B cell (primary cell): ENCODE measurements at regions not wholly inside any gene's neighbourhood (a gene's known extent, or its start where the extent isn't known, plus 50 kb on each side); places are given as distances from the start of the nearest gene placed in this dataset.

Source experiments
- ATAC-seq: fragments of 200-7000 bp; cut with Tn5 transposase; one replicate; pipeline ENCODE4 v1.10.0; 2021; ENCODE audit warnings: low read depth, mild to moderate bottlenecking, moderate number of reproducible peaks, moderate library complexity
- CTCF ChIA-PET: fragments of 350-600 bp; sonication (Branson Sonifier 250); formaldehyde crosslinking; loops from one replicate; lab custom pipeline; 2021; ENCODE audit warnings: antibody characterized with exemption, inconsistent platforms; lab: Charles Lee
- POLR2A ChIA-PET: fragments of 350-600 bp; sonication (Branson Sonifier 250); formaldehyde crosslinking; loops from one replicate; lab custom pipeline; 2021; ENCODE audit warnings: antibody characterized with exemption; lab: Charles Lee
- DNase-seq: peaks from one replicate; pipeline ENCODE4 v3.0.0; 2013
- H2AFZ ChIP-seq: 2 replicates; pipeline ENCODE4 v1.6.1; 2012; ENCODE audit warnings: mild to moderate bottlenecking, low read depth, low read length; ENCODE audit not compliant: insufficient read depth, poor library complexity, severe bottlenecking
- H3K27ac ChIP-seq, 2 donors: 1 replicate in 1 of 2; 2 replicates in 1 of 2; pipeline ENCODE4 v1.5.1; 2012 to 2013; ENCODE audit warnings: low read length in 2 of 2, mild to moderate bottlenecking in 2 of 2, moderate library complexity in 1 of 2
- H3K27me3 ChIP-seq, 4 experiments: fragments of 200-600 bp in 1 of 4; sonication (generic) in 1 of 4; replicated peaks in 1 of 4; 1 replicate in 2 of 4; 2 replicates in 2 of 4; pipeline versions ENCODE4 v1.6.1 to v1.7.0; 2013 to 2016; ENCODE audit warnings: low read length in 3 of 4, mild to moderate bottlenecking in 2 of 4, mixed read lengths in 1 of 4, moderate library complexity in 1 of 4; ENCODE audit not compliant: insufficient read depth in 4 of 4, control insufficient read depth in 3 of 4; ENCODE audit errors: control extremely low read depth in 1 of 4
- H3K36me3 ChIP-seq, 2 experiments: replicated peaks in 1 of 2; 1 replicate in 1 of 2; 2 replicates in 1 of 2; pipeline versions ENCODE4 v1.6.1 to v1.7.1; 2013; ENCODE audit warnings: low read length in 1 of 2; ENCODE audit not compliant: insufficient read depth in 2 of 2, control insufficient read depth in 1 of 2; ENCODE audit errors: control extremely low read depth in 1 of 2, extremely low read depth in 1 of 2
- H3K4me1 ChIP-seq, 2 donors: fragments of 200-600 bp in 1 of 2; sonication (generic) in 1 of 2; 1 replicate in 1 of 2; 2 replicates in 1 of 2; pipeline versions ENCODE4 v1.5.1 to v1.6.1; 2013 to 2017; ENCODE audit warnings: low read length in 2 of 2; ENCODE audit not compliant: control insufficient read depth in 2 of 2, insufficient read depth in 2 of 2
- H3K4me2 ChIP-seq: replicated peaks from 2 replicates; pipeline ENCODE3; 2012; ENCODE audit warnings: mild to moderate bottlenecking, low read depth, low read length; ENCODE audit not compliant: poor library complexity, severe bottlenecking
- H3K4me3 ChIP-seq, 5 experiments: fragments of 200-600 bp in 1 of 5; sonication (generic) in 1 of 5; 1 replicate in 3 of 5; 2 replicates in 2 of 5; pipeline versions ENCODE4 v1.5.1 to v1.7.0; 2011 to 2016; ENCODE audit warnings: low read length in 4 of 5, mild to moderate bottlenecking in 4 of 5, low read depth in 2 of 5, control low read depth in 1 of 5, moderate library complexity in 1 of 5; ENCODE audit not compliant: insufficient read depth in 1 of 5; ENCODE audit errors: control extremely low read depth in 1 of 5, extremely low read depth in 1 of 5
- H3K79me2 ChIP-seq: fragments of 200-600 bp; sonication (generic); one replicate; pipeline ENCODE4 v1.6.0; 2016; ENCODE audit warnings: low read length; ENCODE audit not compliant: control insufficient read depth, insufficient read depth
- H3K9ac ChIP-seq: fragments of 200-600 bp; sonication (generic); 2 replicates; pipeline ENCODE4 v1.6.1; 2017; ENCODE audit warnings: mild to moderate bottlenecking, low read length, moderate library complexity
- H3K9me3 ChIP-seq, 3 donors: one replicate each; pipeline versions ENCODE4 v1.6.1 to v1.7.1; 2013; ENCODE audit warnings: low read length in 2 of 3; ENCODE audit not compliant: control insufficient read depth in 2 of 3, insufficient read depth in 1 of 3; ENCODE audit errors: control extremely low read depth in 1 of 3
- H4K20me1 ChIP-seq: 2 replicates; pipeline ENCODE4 v1.6.0; 2012; ENCODE audit warnings: mild to moderate bottlenecking, low read length; ENCODE audit not compliant: insufficient read depth, control insufficient read depth, poor library complexity, severe bottlenecking
- H3K27ac Mint-ChIP-seq: one replicate; pipeline ENCODE4 v1.8.0; 2021; ENCODE audit warnings: mixed read lengths
- H3K27me3 Mint-ChIP-seq: one replicate; pipeline ENCODE4 v1.8.0; 2021; ENCODE audit warnings: mixed read lengths
- H3K4me1 Mint-ChIP-seq: one replicate; pipeline ENCODE4 v1.8.0; 2021; ENCODE audit warnings: mixed read lengths
- H3K4me3 Mint-ChIP-seq: one replicate; pipeline ENCODE4 v1.8.0; 2021; ENCODE audit warnings: mixed read lengths
- H3K9me3 Mint-ChIP-seq: one replicate; pipeline ENCODE4 v1.8.0; 2022; ENCODE audit warnings: mixed read lengths; ENCODE audit not compliant: insufficient read depth
- EZH2 ChIP-seq: IDR thresholded peaks from 2 replicates; pipeline ENCODE4 v1.6.1; 2012; ENCODE audit warnings: borderline replicate concordance, low read depth, mild to moderate bottlenecking, moderate library complexity, low read length; ENCODE audit not compliant: insufficient read depth, poor library complexity, severe bottlenecking
- WGBS: methylation state at CpG from one replicate; pipeline ENCODE4 v1.1.5; 2013; ENCODE audit warnings: missing lambda C conversion rate; ENCODE audit not compliant: insufficient coverage; 5-methylcytosine and 5-hydroxymethylcytosine counted together
- intact Hi-C: fragments of 100-400 bp; cut with micrococcal nuclease; formaldehyde crosslinking; loops from one replicate; pipeline ENCODE4 v1.10.0; 2022
- TF ChIP-seq, protein P1 (sequence below): fragments of 200-600 bp; IDR thresholded peaks from one replicate; pipeline ENCODE4 v1.8.0; 2022; ENCODE audit warnings: antibody characterized with exemption, mild to moderate bottlenecking

DNA sequence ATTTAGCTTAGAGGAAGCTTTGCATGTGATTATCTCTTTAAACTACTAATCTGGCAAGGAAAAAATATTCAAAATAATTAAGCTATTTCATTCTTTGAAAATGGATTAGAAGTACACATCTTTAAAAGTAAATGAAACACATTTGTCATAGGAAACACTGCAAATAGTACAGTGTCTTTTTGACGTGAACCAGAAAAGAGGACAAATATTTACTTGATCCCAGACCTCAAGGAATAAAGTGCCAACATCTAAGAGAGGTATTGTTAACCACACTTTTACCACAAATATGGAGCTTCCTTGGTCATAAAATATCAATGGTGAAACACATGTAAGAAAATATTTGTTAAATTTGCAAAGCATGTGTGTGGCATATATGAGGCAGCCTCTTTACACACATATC is 159.9 kb downstream of the SNX7 start:
- Histone ChIP-seq H3K36me3 (no peaks in the 10 kb centered on the region), H4K20me1 (no peaks in the 10 kb centered on the region), H3K4me3 (no peak overlapping the region), H3K4me2 (no peak overlapping the region), H3K4me1 (no peaks in the 10 kb centered on the region), H2AFZ (no peak overlapping the region), H3K27ac (no peak overlapping the region), H3K9me3 (no peaks in the 10 kb centered on the region), H3K9ac (no peak overlapping the region), H3K27me3 (no peaks in the 10 kb centered on the region), H3K79me2 (no peaks in the 10 kb centered on the region)
- no peak for DNase-seq
- Mint-ChIP-seq H3K27ac (no peak overlapping the region), H3K9me3 (no peaks in the 10 kb centered on the region), H3K4me3 (no peak overlapping the region), H3K4me1 (no peaks in the 10 kb centered on the region), H3K27me3 (no peaks in the 10 kb centered on the region)
- POLR2A ChIA-PET = no interaction called here
- intact Hi-C loops = no loop called here
- no CpG with 5 or more reads among the region's 1 CpG for WGBS
- CTCF ChIA-PET = no interaction called here
- TF ChIP-seq, protein P1, sequence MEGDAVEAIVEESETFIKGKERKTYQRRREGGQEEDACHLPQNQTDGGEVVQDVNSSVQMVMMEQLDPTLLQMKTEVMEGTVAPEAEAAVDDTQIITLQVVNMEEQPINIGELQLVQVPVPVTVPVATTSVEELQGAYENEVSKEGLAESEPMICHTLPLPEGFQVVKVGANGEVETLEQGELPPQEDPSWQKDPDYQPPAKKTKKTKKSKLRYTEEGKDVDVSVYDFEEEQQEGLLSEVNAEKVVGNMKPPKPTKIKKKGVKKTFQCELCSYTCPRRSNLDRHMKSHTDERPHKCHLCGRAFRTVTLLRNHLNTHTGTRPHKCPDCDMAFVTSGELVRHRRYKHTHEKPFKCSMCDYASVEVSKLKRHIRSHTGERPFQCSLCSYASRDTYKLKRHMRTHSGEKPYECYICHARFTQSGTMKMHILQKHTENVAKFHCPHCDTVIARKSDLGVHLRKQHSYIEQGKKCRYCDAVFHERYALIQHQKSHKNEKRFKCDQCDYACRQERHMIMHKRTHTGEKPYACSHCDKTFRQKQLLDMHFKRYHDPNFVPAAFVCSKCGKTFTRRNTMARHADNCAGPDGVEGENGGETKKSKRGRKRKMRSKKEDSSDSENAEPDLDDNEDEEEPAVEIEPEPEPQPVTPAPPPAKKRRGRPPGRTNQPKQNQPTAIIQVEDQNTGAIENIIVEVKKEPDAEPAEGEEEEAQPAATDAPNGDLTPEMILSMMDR = no peak
- TF ChIP-seq EZH2 = no peak
- ATAC-seq = no peak

DNA sequence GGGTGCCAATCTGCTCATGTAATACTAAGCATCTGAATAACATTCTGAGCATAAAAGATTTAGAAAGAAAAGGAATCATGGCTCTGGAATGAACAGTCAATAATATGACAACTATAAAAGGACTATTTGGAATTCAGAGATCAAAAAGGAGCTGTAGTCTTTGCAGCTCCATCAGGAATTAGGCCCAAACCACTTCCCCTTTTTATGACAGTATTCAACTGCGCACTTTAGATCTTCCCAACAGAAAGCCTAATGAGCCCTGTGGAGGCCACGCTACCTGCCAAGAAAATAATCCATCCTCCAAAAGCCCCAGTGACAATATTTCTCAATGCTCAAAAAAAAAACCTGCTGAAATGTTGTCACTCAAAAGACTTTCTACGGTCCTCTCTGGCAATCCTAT is 163.2 kb downstream of the SNX7 start:
- no peaks in the 10 kb centered on the region for H3K36me3 ChIP-seq
- no peak overlapping the region for H3K4me2 ChIP-seq
- no peaks in the 10 kb centered on the region for H3K27me3 Mint-ChIP-seq
- H3K27ac Mint-ChIP-seq = no peak overlapping the region
- no peak for TF ChIP-seq EZH2
- TF ChIP-seq, protein P1 = no peak
- H3K4me3 Mint-ChIP-seq = no peak overlapping the region
- no peak overlapping the region for H3K27ac ChIP-seq
- 40% methylated on average over 1 of the region's 3 CpGs for WGBS
- H3K4me1 ChIP-seq = no peaks in the 10 kb centered on the region
- POLR2A ChIA-PET = no interaction called here
- ATAC-seq (no peak), DNase-seq (no peak)
- no peaks in the 10 kb centered on the region for H3K9me3 Mint-ChIP-seq
- no peak overlapping the region for H3K4me3 ChIP-seq
- CTCF ChIA-PET = no interaction called here
- no peak overlapping the region for H2AFZ ChIP-seq
- H4K20me1 ChIP-seq = no peaks in the 10 kb centered on the region
- intact Hi-C loops = no loop called here
- H3K9me3 ChIP-seq = no peaks in the 10 kb centered on the region
- H3K27me3 ChIP-seq = no peaks in the 10 kb centered on the region
- H3K79me2 ChIP-seq = no peaks in the 10 kb centered on the region
- H3K4me1 Mint-ChIP-seq = no peaks in the 10 kb centered on the region
- H3K9ac ChIP-seq = no peak overlapping the region
